H9 (cell line): ENCODE measurements at regions not wholly inside any gene's neighbourhood (a gene's known extent, or its start where the extent isn't known, plus 50 kb on each side); places are given as distances from the start of the nearest gene placed in this dataset.

Source experiments
- DNase-seq: peaks from one replicate; pipeline ENCODE4 v3.0.0-alpha.2; 2017
- H2AFZ ChIP-seq: one replicate; pipeline ENCODE4 v1.6.1; 2013; ENCODE audit warnings: mild to moderate bottlenecking, low read length, control low read depth, moderate library complexity
- H2AK5ac ChIP-seq: 2 replicates; pipeline ENCODE4 v1.6.1; 2013; ENCODE audit warnings: low read length, control low read depth, mixed read lengths; ENCODE audit not compliant: insufficient read length
- H2BK120ac ChIP-seq: one replicate; pipeline ENCODE4 v1.6.1; 2013; ENCODE audit warnings: low read depth, mild to moderate bottlenecking, low read length, control low read depth, inconsistent platforms; ENCODE audit not compliant: poor library complexity, severe bottlenecking
- H2BK12ac ChIP-seq: 2 replicates; pipeline ENCODE4 v1.6.1; 2013; ENCODE audit warnings: low read length, control low read depth, mixed read lengths, low read depth; ENCODE audit not compliant: insufficient read length
- H2BK15ac ChIP-seq: 2 replicates; pipeline ENCODE4 v1.6.1; 2013; ENCODE audit warnings: low read depth, low read length, control low read depth
- H2BK20ac ChIP-seq: one replicate; pipeline ENCODE4 v1.6.1; 2013; ENCODE audit warnings: low read depth, mild to moderate bottlenecking, low read length, control low read depth, inconsistent platforms; ENCODE audit not compliant: poor library complexity, severe bottlenecking
- H2BK5ac ChIP-seq: 2 replicates; pipeline ENCODE4 v1.6.1; 2013; ENCODE audit warnings: low read length, control low read depth, mixed read lengths; ENCODE audit not compliant: insufficient read length
- H3K14ac ChIP-seq: 2 replicates; pipeline ENCODE4 v1.6.1; 2013; ENCODE audit warnings: low read length, control low read depth; ENCODE audit not compliant: insufficient read depth
- H3K18ac ChIP-seq: 2 replicates; pipeline ENCODE4 v1.6.1; 2013; ENCODE audit warnings: low read depth, mild to moderate bottlenecking, mixed read lengths, low read length, control low read depth; ENCODE audit not compliant: insufficient read length
- H3K23ac ChIP-seq: 2 replicates; pipeline ENCODE4 v1.6.1; 2013; ENCODE audit warnings: low read length, control low read depth, mixed read lengths, low read depth; ENCODE audit not compliant: insufficient read length
- H3K23me2 ChIP-seq: 2 replicates; pipeline ENCODE4 v1.6.1; 2013; ENCODE audit warnings: low read depth, mild to moderate bottlenecking, mixed read lengths, low read length, control low read depth; ENCODE audit not compliant: insufficient read length, poor library complexity, severe bottlenecking
- H3K27ac ChIP-seq: 2 replicates; pipeline ENCODE4 v1.5.1; 2013; ENCODE audit warnings: low read length, control low read depth, mixed read lengths, low read depth; ENCODE audit not compliant: insufficient read length
- H3K27me3 ChIP-seq: 2 replicates; pipeline ENCODE4 v1.6.1; 2013; ENCODE audit warnings: low read length, control low read depth, inconsistent platforms; ENCODE audit not compliant: insufficient read depth
- H3K4ac ChIP-seq: 2 replicates; pipeline ENCODE4 v1.6.1; 2013; ENCODE audit warnings: low read depth, mild to moderate bottlenecking, control low read depth, inconsistent platforms, low read length, moderate library complexity
- H3K4me1 ChIP-seq: 2 replicates; pipeline ENCODE4 v1.6.1; 2013; ENCODE audit warnings: low read length, control low read depth, inconsistent platforms; ENCODE audit not compliant: insufficient read depth
- H3K4me2 ChIP-seq: 2 replicates; pipeline ENCODE4 v1.6.1; 2013; ENCODE audit warnings: low read length, control low read depth, mixed read lengths; ENCODE audit not compliant: insufficient read length, insufficient read depth
- H3K56ac ChIP-seq: 2 replicates; pipeline ENCODE4 v1.6.1; 2013; ENCODE audit warnings: low read depth, mild to moderate bottlenecking, mixed read lengths, low read length, control low read depth; ENCODE audit not compliant: insufficient read length
- H3K79me1 ChIP-seq: 2 replicates; pipeline ENCODE4 v1.6.1; 2013; ENCODE audit warnings: low read depth, mild to moderate bottlenecking, moderate library complexity, low read length, control low read depth, inconsistent platforms; ENCODE audit not compliant: insufficient read depth, poor library complexity, severe bottlenecking
- H3K79me2 ChIP-seq: 2 replicates; pipeline ENCODE4 v1.6.1; 2013; ENCODE audit warnings: low read length, control low read depth, inconsistent platforms; ENCODE audit not compliant: insufficient read depth
- H3K9ac ChIP-seq: 2 replicates; pipeline ENCODE4 v1.6.1; 2013; ENCODE audit warnings: low read length, control low read depth, mixed read lengths; ENCODE audit not compliant: insufficient read length; ENCODE audit errors: extremely low read depth
- H3K9me3 ChIP-seq: one replicate; pipeline ENCODE4 v1.6.1; 2013; ENCODE audit warnings: low read depth, low read length, inconsistent platforms; ENCODE audit not compliant: control insufficient read depth
- H3T11ph ChIP-seq: one replicate; pipeline ENCODE4 v1.6.1; 2013; ENCODE audit warnings: mild to moderate bottlenecking, low read length, control low read depth, inconsistent platforms
- H4K20me1 ChIP-seq: one replicate; pipeline ENCODE4 v1.6.1; 2013; ENCODE audit not compliant: control insufficient read depth, insufficient read length, insufficient read depth
- H4K5ac ChIP-seq: 2 replicates; pipeline ENCODE4 v1.6.1; 2013; ENCODE audit warnings: low read depth, mild to moderate bottlenecking, mixed read lengths, low read length, control low read depth; ENCODE audit not compliant: insufficient read length
- H4K8ac ChIP-seq: replicated peaks from 2 replicates; pipeline ENCODE4 v1.6.1; 2013; ENCODE audit warnings: low read length, control low read depth, mixed read lengths, low read depth; ENCODE audit not compliant: insufficient read length
- H4K91ac ChIP-seq: 2 replicates; pipeline ENCODE4 v1.6.1; 2013; ENCODE audit warnings: low read depth, mild to moderate bottlenecking, moderate library complexity, mixed read lengths, low read length, control low read depth; ENCODE audit not compliant: insufficient read length
- H3K27ac Mint-ChIP-seq, 3 experiments: 2 replicates in 2 of 3; 3 replicates in 1 of 3; pipeline ENCODE4 v1.8.0; 2020 to 2021; ENCODE audit warnings: mixed read lengths in 3 of 3, mild to moderate bottlenecking in 1 of 3, moderate library complexity in 1 of 3
- H3K27me3 Mint-ChIP-seq: 2 replicates; pipeline ENCODE4 v1.8.0; 2021; ENCODE audit warnings: low read depth, mild to moderate bottlenecking, moderate library complexity, mixed read lengths
- H3K36me3 Mint-ChIP-seq, 3 experiments: 2 replicates in 2 of 3; 3 replicates in 1 of 3; pipeline ENCODE4 v1.8.0; 2020 to 2021; ENCODE audit warnings: low read depth in 3 of 3, mixed read lengths in 3 of 3; ENCODE audit not compliant: insufficient read depth in 1 of 3
- H3K4me1 Mint-ChIP-seq, 2 experiments: 2 replicates each; pipeline ENCODE4 v1.8.0; 2020; ENCODE audit warnings: mixed read lengths in 2 of 2
- H3K4me3 Mint-ChIP-seq, 2 experiments: 2 replicates in 1 of 2; 3 replicates in 1 of 2; pipeline ENCODE4 v1.8.0; 2020 to 2021; ENCODE audit warnings: mild to moderate bottlenecking in 2 of 2, mixed read lengths in 2 of 2, moderate library complexity in 1 of 2
- H3K9me3 Mint-ChIP-seq, 2 experiments: 2 replicates in 1 of 2; 3 replicates in 1 of 2; pipeline ENCODE4 v1.8.0; 2020; ENCODE audit warnings: mild to moderate bottlenecking in 2 of 2, mixed read lengths in 2 of 2, moderate library complexity in 1 of 2
- WGBS: extraction: QIAGEN DNeasy Blood & Tissue Kit; methylation state at CpG from one replicate; pipeline ENCODE4 v1.1.7; 2013; ENCODE audit warnings: missing lambda C conversion rate, low lambda C conversion rate, mixed read lengths; ENCODE audit not compliant: insufficient read length; ENCODE audit errors: extremely low coverage; 5-methylcytosine and 5-hydroxymethylcytosine counted together
- TF ChIP-seq, protein P1 (sequence below): fragments of 200-600 bp; sonication (generic); conservative IDR thresholded peaks from 3 replicates; pipeline ENCODE4 v1.8.0; 2021; ENCODE audit warnings: antibody characterized with exemption, mild to moderate bottlenecking

DNA sequence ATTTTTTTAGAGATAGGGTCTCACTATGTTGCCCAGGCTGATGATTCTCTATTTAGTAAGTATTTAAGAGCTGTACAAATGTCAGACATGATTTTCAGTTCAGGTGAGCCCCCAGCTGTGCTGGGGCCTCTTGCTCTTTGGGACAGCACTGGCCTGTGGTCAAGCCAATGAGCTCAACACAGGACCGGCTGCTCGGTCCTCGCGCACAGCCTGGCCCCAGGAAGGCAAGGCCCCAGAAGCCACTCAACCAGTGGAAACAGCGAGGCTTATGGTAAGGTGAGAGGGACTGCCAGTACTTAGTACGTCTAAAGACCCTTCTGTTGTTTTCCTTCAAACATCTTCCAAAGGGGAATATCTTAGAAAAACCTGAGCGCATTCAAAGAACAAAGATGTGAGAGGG lies 211.8 kb downstream of the SKIDA1 start:
- Histone ChIP-seq H4K20me1 (no peaks in the 10 kb centered on the region), H3K79me1 (no peaks in the 10 kb centered on the region), H3K4ac (no peak overlapping the region), H2AFZ (no peak overlapping the region), H3K27me3 (no peaks in the 10 kb centered on the region), H3K4me2 (no peak overlapping the region), H2AK5ac (no peak overlapping the region), H3K56ac (no peak overlapping the region), H2BK120ac (no peak overlapping the region), H3T11ph (no peak overlapping the region), H3K23ac (no peak overlapping the region), H4K91ac (no peak overlapping the region), H4K8ac (no peak overlapping the region), H3K9me3 (no peaks in the 10 kb centered on the region), H3K18ac (no peak overlapping the region), H2BK12ac (no peak overlapping the region), H3K79me2 (no peaks in the 10 kb centered on the region), H4K5ac (no peak overlapping the region), H2BK20ac (no peak overlapping the region), H3K4me1 (peaks cover 5% of the 10 kb centered on the region; the same call in 1 of the 2 replicates), H2BK5ac (no peak overlapping the region), H2BK15ac (no peak overlapping the region), H3K27ac (peak overlapping the region; percentile 30), H3K9ac (no peak overlapping the region), H3K14ac (no peak overlapping the region), H3K23me2 (no peaks in the 10 kb centered on the region)
- no CpG with 5 or more reads among the region's 7 CpGs for WGBS
- TF ChIP-seq, protein P1, sequence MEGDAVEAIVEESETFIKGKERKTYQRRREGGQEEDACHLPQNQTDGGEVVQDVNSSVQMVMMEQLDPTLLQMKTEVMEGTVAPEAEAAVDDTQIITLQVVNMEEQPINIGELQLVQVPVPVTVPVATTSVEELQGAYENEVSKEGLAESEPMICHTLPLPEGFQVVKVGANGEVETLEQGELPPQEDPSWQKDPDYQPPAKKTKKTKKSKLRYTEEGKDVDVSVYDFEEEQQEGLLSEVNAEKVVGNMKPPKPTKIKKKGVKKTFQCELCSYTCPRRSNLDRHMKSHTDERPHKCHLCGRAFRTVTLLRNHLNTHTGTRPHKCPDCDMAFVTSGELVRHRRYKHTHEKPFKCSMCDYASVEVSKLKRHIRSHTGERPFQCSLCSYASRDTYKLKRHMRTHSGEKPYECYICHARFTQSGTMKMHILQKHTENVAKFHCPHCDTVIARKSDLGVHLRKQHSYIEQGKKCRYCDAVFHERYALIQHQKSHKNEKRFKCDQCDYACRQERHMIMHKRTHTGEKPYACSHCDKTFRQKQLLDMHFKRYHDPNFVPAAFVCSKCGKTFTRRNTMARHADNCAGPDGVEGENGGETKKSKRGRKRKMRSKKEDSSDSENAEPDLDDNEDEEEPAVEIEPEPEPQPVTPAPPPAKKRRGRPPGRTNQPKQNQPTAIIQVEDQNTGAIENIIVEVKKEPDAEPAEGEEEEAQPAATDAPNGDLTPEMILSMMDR: no peak
- Mint-ChIP-seq H3K27me3 (no peaks in the 10 kb centered on the region), H3K27ac (peak overlapping the region; percentile 57 to 94 (median 82); a peak in 6 of 7 replicates), H3K9me3 (no peaks in the 10 kb centered on the region; a peak in 2 of 5 replicates), H3K36me3 (peaks cover 0 to under 1% (median 0%) of the 10 kb centered on the region in 3 experiments; a peak in 3 of 7 replicates), H3K4me1 (peaks cover 53 to 54% of the 10 kb centered on the region in 2 experiments), H3K4me3 (peak overlapping the region in 1 of 2 experiments; percentile 31; a peak in 1 of 5 replicates)
- DNase-seq: no peak
